Psoas muscle (tissue), 7 donors: ENCODE measurements at regions not wholly inside any gene's neighbourhood (a gene's known extent, or its start where the extent isn't known, plus 50 kb on each side); places are given as distances from the start of the nearest gene placed in this dataset.

Experiments used
- ATAC-seq, 4 donors: fragments of 200-7000 bp; cut with Tn5 transposase; one replicate each; pipeline ENCODE4 v1.9.1; 2020; ENCODE audit warnings: moderate library complexity in 3 of 4, mild to moderate bottlenecking in 2 of 4
- DNase-seq, 2 donors: peaks; one replicate each; pipeline ENCODE4 v3.0.0-alpha.2; 2020
- H3K27ac ChIP-seq: fragments of 200-600 bp; one replicate; pipeline ENCODE4 v1.8.0; 2022
- H3K27me3 ChIP-seq, 3 donors: fragments of 200-600 bp in 1 of 3; one replicate each; pipeline versions ENCODE4 v1.6.1 to v1.8.0; 2013 to 2022; ENCODE audit warnings: low read length in 2 of 3, mild to moderate bottlenecking in 2 of 3, moderate library complexity in 1 of 3; ENCODE audit not compliant: insufficient read depth in 3 of 3
- H3K36me3 ChIP-seq, 2 donors: fragments of 200-600 bp in 1 of 2; one replicate each; pipeline versions ENCODE4 v1.6.1 to v1.8.0; 2013 to 2022; ENCODE audit warnings: low read depth in 1 of 2, mild to moderate bottlenecking in 1 of 2, moderate library complexity in 1 of 2; ENCODE audit not compliant: insufficient read depth in 1 of 2
- H3K4me1 ChIP-seq: fragments of 200-600 bp; one replicate; pipeline ENCODE4 v1.8.0; 2022
- H3K4me3 ChIP-seq: fragments of 200-600 bp; one replicate; pipeline ENCODE4 v1.8.0; 2022; ENCODE audit warnings: mild to moderate bottlenecking
- H3K9me3 ChIP-seq: fragments of 200-600 bp; one replicate; pipeline ENCODE4 v1.8.0; 2022
- CTCF ChIP-seq: fragments of 200-600 bp; IDR thresholded peaks from one replicate; pipeline ENCODE4 v1.8.0; 2022; ENCODE audit warnings: antibody characterized with exemption
- WGBS, 3 donors: extraction: QIAGEN DNeasy Blood & Tissue Kit; methylation state at CpG; one replicate each; pipeline versions ENCODE4 v1.1.6 to v1.1.7; 2013; 5-methylcytosine and 5-hydroxymethylcytosine counted together
- intact Hi-C, 2 donors: fragments of 100-400 bp; cut with DNase I; formaldehyde crosslinking; loops; one replicate each; pipeline versions ENCODE4 v1.11.0 to v1.14.2; 2022
- donor health status: healthy with polysubstance abuse.
- donor health status: DM: no; HTN: no; CAD: no; lungs with moderate emphysema.
- donor health status: Bipolar disorder and iron deficiency.
- donor health status: healthy.
- donor health status: DM: yes; HTN: yes; CAD: no.
- donor health status: DM: no; HTN: no; CAD: no.
- donor health status: DM: yes; HTN: yes; CAD: no.

GRCh38 chr2:78262713-78263375, 740.7 kb upstream of the LRRTM4 start:
- H3K4me1 ChIP-seq, result no peaks in the 10 kb centered on the region
- intact Hi-C loops, result no loop called here
- no peak for ATAC-seq
- no peak for TF ChIP-seq CTCF
- no peaks in the 10 kb centered on the region for H3K9me3 ChIP-seq
- H3K36me3 ChIP-seq, result no peaks in the 10 kb centered on the region
- H3K27ac ChIP-seq, result no peak overlapping the region
- no peak overlapping the region for H3K4me3 ChIP-seq
- H3K27me3 ChIP-seq, result no peaks in the 10 kb centered on the region
- DNase-seq, result no peak
- WGBS, 3 donors, result 79 to 83% (median 82%) methylated on average over 2 of the region's 2 CpGs

GRCh38 chr2:78263571-78263970, 741.4 kb upstream of the LRRTM4 start:
- no peak for ATAC-seq
- no peak for TF ChIP-seq CTCF
- WGBS, 3 donors, result 58 to 73% (median 61%) methylated on average over 1 of the region's 1 CpG

GRCh38 chr2:78264130-78264529, 742.0 kb upstream of the LRRTM4 start:
- intact Hi-C loops, result no loop called here
- H3K4me1 ChIP-seq, result no peaks in the 10 kb centered on the region
- H3K27ac ChIP-seq, result no peak overlapping the region
- no peaks in the 10 kb centered on the region for H3K36me3 ChIP-seq
- no peak for DNase-seq
- H3K27me3 ChIP-seq, result no peaks in the 10 kb centered on the region
- no peak overlapping the region for H3K4me3 ChIP-seq
- H3K9me3 ChIP-seq, result no peaks in the 10 kb centered on the region
- TF ChIP-seq CTCF, result no peak
- WGBS, 3 donors, result 83 to 90% (median 90%) methylated on average over 2 of the region's 2 CpGs
- ATAC-seq, result no peak

More at GRCh38 chr2:78263571-78263970, 741.4 kb upstream of the LRRTM4 start:
- H3K27ac ChIP-seq, result no peak overlapping the region
- H3K36me3 ChIP-seq, result no peaks in the 10 kb centered on the region
- intact Hi-C loops, result no loop called here
- H3K9me3 ChIP-seq, result no peaks in the 10 kb centered on the region
- no peaks in the 10 kb centered on the region for H3K27me3 ChIP-seq
- no peak overlapping the region for H3K4me3 ChIP-seq
- DNase-seq, result no peak
- H3K4me1 ChIP-seq, result no peaks in the 10 kb centered on the region

- Histone ChIP-seq H3K27me3 (no peaks in the 10 kb centered on the region), H3K27ac (no peak overlapping the region), H3K36me3 (no peaks in the 10 kb centered on the region), H3K4me1 (no peaks in the 10 kb centered on the region), H3K9me3 (no peaks in the 10 kb centered on the region), H3K4me3 (no peak overlapping the region)
- WGBS, 3 donors, result 83 to 87% (median 84%) methylated on average over 5 of the region's 5 CpGs
- no peak for DNase-seq
- ATAC-seq, result no peak
- intact Hi-C loops, result no loop called here
- no peak for TF ChIP-seq CTCF
Observed at GRCh38 chr2:78281164-78281563, 744.3 kb upstream of the REG3G start.
